Thoracic aorta (tissue), 2 donors: ENCODE measurements at regions not wholly inside any gene's neighbourhood (a gene's known extent, or its start where the extent isn't known, plus 50 kb on each side); places are given as distances from the start of the nearest gene placed in this dataset.

Experiments
- ATAC-seq: fragments of 150-250 bp; one replicate; pipeline ENCODE4 v1.8.0; 2017; ENCODE audit warnings: low read depth; ENCODE audit not compliant: insufficient number of reproducible peaks, low FRiP score
- DNase-seq: peaks from one replicate; pipeline ENCODE4 v3.0.0-alpha.2; 2020; ENCODE audit warnings: low spot score
- H3K27ac ChIP-seq, 2 donors: fragments of 200-600 bp; sonication (generic); 1 replicate in 1 of 2; 2 replicates in 1 of 2; pipeline ENCODE4 v1.5.1; 2016; ENCODE audit warnings: mild to moderate bottlenecking in 2 of 2, moderate library complexity in 2 of 2
- H3K27me3 ChIP-seq: fragments of 200-600 bp; sonication (generic); replicated peaks from 2 replicates; pipeline ENCODE4 v1.6.0; 2016; ENCODE audit warnings: mild to moderate bottlenecking; ENCODE audit not compliant: insufficient read depth
- H3K36me3 ChIP-seq: fragments of 200-600 bp; sonication (generic); one replicate; pipeline ENCODE4 v1.5.1; 2016
- H3K4me1 ChIP-seq, 2 donors: fragments of 200-600 bp; sonication (generic); 1 replicate in 1 of 2; 2 replicates in 1 of 2; pipeline versions ENCODE4 v1.5.1 to v1.6.0; 2016; ENCODE audit warnings: low read depth in 2 of 2, mild to moderate bottlenecking in 1 of 2; ENCODE audit not compliant: control insufficient read depth in 1 of 2
- H3K4me3 ChIP-seq: fragments of 200-600 bp; sonication (generic); 2 replicates; pipeline ENCODE4 v1.5.1; 2016; ENCODE audit warnings: mild to moderate bottlenecking
- H3K9me3 ChIP-seq: fragments of 200-600 bp; sonication (generic); 2 replicates; pipeline ENCODE4 v1.5.1; 2016
- CTCF ChIP-seq: fragments of 200-600 bp; sonication (generic); IDR thresholded peaks from one replicate; pipeline ENCODE4 v1.5.1; 2019; ENCODE audit warnings: antibody characterized with exemption

DNA sequence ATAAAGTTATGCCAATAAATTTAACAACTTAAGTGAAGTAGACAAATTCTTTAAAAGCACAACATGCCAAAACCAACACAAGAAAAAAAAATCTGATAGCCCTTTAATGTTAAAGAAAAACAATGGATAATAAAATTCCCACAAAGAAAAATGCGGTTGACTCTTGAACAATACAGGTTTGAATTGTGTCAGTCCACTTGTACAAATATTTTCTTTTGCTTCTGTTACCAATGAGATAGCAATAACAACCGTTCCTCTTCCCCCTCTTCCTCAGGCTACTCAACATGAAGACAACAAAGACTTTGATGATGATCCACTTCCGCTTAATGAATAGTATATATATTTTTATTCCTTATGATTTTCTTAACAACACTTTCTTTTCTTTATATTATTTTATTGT, 283.9 kb upstream of the MAN1A1 start:
- DNase-seq (no peak), ATAC-seq (no peak)

GRCh38 chr6:119630561-119631192, 281.1 kb upstream of the MAN1A1 start:
- Histone ChIP-seq H3K4me1 (no peaks in the 10 kb centered on the region), H3K36me3 (no peaks in the 10 kb centered on the region), H3K27me3 (no peaks in the 10 kb centered on the region), H3K27ac (no peak overlapping the region), H3K4me3 (no peak overlapping the region), H3K9me3 (no peaks in the 10 kb centered on the region)
- DNase-seq, result no peak
- no peak for ATAC-seq
- TF ChIP-seq CTCF, result no peak

More for the DNA sequence above, 283.9 kb upstream of the MAN1A1 start:
- Histone ChIP-seq H3K27ac (no peak overlapping the region), H3K27me3 (no peaks in the 10 kb centered on the region), H3K9me3 (no peaks in the 10 kb centered on the region), H3K4me1 (no peaks in the 10 kb centered on the region), H3K4me3 (no peak overlapping the region), H3K36me3 (no peaks in the 10 kb centered on the region)
- TF ChIP-seq CTCF, result no peak

DNA sequence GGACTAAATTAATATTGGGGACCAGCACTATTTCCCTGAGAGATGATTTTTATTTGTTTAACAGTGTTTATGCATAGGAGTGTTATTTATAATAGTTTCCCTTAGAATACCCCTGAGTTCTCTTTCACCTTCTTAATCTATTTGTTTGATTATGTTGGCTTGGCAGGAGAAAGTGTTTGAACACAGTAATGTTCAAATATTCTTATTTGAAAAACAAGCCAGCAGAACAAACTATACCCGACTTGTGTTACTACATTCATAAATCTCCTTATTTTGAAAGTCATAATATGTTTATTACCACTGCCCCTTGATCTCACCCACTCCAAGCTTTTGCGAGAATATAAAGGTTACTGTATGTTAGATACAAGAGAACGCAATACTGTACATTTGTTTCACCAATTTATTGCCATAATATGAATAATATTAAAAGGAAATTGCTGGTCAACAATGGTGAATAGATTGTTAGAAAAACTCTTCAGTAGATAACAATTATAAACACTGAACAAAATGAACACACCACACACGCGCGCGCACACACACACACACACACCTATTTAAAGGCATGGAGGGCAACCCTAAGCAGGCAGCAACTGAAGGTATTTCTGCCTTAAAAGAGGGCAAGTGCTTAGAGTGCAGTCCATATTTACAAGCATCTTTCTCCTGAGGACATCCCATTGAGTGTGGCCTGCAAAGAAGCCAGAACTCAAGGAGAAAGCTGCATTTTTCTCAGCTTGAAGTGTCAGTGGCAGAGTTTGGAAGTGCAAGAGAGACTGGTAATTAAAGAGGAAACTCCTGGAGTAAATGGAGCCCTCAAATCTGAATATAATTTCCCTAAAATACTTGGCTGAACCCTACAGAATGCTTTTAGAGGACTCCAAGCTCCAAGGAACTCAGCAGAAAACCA, 279.4 kb upstream of the MAN1A1 start:
- ATAC-seq, result no peak
- TF ChIP-seq CTCF, result no peak
- no peak overlapping the region for H3K27ac ChIP-seq

GRCh38 chr6:119627908-119628669, 278.5 kb upstream of the MAN1A1 start:
- Histone ChIP-seq H3K4me1 (no peaks in the 10 kb centered on the region), H3K27ac (no peak overlapping the region), H3K36me3 (no peaks in the 10 kb centered on the region), H3K4me3 (no peak overlapping the region), H3K9me3 (no peaks in the 10 kb centered on the region), H3K27me3 (no peaks in the 10 kb centered on the region)
- TF ChIP-seq CTCF, result no peak
- no peak for ATAC-seq
- DNase-seq, result no peak

More for the DNA sequence above, 279.4 kb upstream of the MAN1A1 start:
- Histone ChIP-seq H3K4me3 (no peak overlapping the region), H3K9me3 (no peaks in the 10 kb centered on the region), H3K27me3 (no peaks in the 10 kb centered on the region), H3K36me3 (no peaks in the 10 kb centered on the region), H3K4me1 (no peaks in the 10 kb centered on the region)
- no peak for DNase-seq
